Muscle of back (tissue), 3 donors: ENCODE measurements at regions not wholly inside any gene's neighbourhood (a gene's known extent, or its start where the extent isn't known, plus 50 kb on each side); places are given as distances from the start of the nearest gene placed in this dataset.

Experiments used
- DNase-seq, 3 donors: peaks; one replicate each; pipeline versions ENCODE4 v3.0.0 to v3.0.0-alpha.2; 2013

DNA sequence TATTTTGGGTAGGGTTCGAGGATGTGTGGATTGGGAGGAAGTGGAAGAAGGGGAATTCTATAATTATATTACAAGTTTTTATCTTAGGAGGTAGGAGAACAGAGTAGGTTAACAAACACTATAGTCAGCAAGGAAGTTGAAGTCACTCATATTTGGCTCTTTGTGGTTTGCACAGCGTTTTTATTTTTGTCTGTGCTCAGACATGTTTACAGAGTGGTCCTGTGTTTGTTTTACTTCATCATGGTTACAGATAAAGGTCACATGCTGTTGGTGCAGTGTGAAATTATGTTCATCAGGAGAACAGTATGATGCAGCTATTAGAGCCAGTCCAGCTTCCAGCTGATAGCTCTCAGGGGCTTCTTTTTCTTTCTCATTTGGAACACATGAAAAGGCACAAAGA lies 299.9 kb upstream of the SFRP2 start:
- DNase-seq = no peak

DNA sequence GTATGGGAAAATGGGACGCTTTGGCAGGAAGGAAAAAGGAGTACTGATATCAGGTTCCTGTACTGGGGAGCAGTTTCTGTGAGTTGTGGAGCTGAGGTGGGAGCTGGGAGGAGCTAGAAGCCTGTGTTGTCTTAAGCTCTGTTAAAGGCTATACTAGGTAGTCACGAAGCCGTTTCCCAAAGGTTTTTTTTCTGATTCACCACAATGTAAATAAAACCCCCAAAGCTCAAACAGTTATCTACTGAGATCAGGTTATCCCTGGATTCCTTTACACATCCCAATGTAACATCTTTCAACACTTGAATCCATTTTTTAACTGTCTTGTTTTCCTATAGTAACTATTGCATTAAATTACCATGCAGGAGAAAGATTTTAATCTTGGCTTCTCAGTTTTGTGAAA lies 297.4 kb upstream of the SFRP2 start:
- no peak for DNase-seq

DNA sequence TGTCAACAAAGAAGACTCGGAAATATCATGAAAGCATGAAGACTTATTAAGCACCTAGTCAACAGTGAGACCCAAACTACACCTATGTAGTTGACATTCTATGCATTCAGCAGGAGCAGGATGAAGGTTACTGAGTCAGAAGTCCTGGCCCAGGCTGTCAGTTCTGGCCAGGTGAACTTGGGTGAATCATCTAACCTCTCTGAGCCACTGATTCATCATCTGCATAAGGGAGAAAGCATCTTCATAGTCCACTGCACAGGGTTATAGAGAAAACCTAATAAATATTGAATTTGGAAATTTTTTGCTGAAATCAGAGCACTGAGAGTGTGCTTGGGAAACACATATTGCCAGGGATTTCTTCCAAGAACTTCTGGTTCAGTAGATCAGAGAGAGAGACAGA lies 296.0 kb upstream of the SFRP2 start:
- DNase-seq = peak in 2 of 3 donors; percentile 18 to 31

DNA sequence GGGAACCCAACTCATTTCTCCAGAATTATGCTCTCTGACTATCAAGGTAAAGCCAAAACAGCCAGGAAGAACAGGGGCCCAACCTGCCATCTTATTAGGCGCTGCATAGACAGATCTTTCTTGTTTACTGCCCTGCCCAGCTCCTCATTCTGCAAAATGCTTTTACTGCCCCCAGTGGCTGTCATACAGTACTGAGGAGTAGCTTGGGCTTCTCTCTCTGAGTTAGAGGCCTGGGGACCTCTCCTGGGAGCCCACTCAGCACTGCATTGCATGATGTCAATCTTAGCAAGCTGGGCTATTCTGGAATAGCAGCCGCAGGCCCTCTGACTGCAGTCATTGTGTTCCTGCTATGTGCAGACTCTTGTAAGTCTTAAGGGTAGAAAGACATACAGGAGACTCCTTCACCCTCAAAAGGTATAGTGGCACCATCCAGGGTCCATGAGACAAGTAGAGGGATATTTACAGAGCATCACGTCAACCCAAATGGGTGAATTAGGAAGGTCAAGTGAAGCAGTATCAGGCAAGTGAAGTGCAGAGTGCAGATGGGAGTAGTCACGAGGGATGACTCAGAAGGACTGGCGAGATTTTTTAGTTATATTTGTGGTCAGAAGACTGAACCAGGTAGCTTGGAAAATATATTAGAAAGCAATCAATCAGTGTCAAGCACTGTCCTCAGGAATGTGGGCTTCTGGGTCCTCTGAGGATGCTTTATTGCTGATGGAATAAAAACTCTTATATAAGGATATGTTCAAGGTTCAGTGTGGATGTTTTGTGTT lies 294.1 kb upstream of the SFRP2 start:
- peak in 2 of 3 donors; percentile 28 to 48 for DNase-seq

DNA sequence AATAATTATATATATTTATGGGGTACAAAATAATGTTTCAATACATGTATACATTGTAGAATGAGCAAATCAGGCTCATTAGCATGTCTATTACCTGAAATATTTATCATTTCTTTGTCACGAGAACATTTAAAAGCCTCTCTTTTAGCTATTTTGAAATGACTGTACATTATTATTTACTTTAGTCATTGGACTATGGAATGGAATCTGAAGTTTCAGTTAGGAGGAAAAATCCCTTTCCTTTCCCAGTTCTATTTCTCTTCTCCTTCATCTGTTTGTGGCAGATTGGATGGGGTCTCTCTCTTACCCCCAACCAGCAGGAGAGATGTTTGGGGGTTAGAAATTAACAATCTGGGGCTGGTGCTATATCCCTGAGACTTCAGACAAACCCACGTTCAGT lies 292.5 kb upstream of the SFRP2 start:
- no peak for DNase-seq

DNA sequence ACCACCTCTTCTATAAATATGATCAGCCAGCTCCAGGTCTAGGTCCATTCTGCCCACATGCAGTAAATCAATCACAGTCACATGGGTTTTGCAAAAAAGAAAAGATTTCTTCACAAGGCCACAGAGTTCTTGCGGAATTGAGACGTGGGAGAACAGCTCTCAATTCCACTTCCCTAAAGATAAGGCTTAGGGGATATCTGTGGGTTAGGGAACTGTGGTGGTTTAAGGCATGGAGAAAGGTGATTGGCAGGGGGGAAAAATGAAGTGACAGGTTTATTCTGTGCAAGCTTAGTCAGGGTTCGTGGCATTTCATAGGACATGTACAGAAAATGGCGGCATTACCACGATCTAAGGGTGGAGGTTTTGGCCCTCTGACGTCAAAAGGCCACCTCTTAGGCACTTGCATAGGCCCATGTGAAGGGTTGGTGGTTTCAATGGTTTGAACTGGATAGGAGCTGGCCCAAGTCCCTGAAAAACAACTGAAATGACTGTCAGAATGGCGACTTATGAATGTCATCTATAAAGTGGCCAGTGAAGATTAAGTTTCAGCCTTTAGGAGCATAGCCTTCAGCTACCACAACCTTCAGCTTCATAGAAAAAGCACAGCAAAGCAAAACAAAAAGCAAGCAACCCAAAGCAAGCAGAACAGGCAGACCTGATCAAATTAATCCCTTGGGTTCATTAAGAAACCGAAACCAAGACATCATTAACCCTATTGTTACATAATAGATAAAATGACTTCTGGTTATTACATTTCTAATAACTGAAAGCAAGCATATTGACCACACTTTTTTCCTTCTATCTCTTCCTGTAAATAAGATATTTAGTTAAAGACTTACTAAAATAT lies 289.8 kb upstream of the SFRP2 start:
- no peak for DNase-seq

DNA sequence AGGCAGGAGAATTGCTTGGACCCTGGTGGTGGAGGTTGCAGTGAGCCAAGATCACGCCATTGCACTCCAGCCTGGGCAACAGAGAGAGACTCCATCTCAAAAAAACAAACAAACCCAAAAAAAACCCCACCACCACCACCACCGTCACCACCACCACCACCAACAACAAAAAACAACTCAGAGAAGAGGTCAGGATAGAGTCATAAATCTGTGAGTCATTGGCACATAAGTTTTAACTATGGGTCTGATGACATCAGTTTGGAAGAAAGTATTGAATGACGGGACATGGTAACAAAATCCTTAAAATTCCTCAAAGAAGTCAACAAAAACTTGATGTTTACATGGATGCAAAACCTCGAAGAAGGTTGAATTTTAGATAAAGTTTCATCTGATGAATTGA lies 288.0 kb upstream of the SFRP2 start:
- DNase-seq = no peak

DNA sequence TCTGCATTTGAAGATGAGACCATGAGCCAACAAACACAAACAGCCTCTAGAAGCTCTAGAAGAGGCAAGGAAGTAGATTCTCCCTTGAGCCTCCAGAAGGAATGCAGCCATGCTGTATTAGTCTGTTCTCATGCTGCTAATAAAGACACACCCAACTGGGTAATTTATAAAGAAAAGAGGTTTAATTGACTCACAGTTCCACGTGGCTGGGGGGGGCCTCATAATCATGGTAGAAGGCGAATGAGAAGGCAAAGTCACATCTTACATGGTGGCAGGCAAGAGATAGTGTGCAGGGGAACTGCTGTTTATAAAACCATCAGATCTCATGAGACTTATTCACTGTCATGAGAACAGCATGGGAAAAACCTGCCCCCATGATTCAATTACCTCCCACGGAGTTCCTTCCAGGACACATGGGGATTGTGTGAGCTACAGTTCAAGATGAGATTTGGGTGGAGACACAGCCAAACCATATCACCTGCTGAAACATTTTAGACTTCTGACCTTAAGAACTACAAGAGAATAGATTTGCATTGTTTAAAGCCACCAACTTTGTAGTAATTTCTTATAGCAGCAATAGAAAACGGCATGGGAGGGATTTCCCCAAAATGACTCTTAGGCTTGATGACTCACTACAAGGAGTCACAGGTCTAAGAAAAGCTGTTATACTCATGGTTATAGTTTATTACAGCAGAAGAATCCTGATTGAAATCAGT lies 284.4 kb upstream of the SFRP2 start:
- DNase-seq = peak in 1 of 3 donors; percentile 33

DNA sequence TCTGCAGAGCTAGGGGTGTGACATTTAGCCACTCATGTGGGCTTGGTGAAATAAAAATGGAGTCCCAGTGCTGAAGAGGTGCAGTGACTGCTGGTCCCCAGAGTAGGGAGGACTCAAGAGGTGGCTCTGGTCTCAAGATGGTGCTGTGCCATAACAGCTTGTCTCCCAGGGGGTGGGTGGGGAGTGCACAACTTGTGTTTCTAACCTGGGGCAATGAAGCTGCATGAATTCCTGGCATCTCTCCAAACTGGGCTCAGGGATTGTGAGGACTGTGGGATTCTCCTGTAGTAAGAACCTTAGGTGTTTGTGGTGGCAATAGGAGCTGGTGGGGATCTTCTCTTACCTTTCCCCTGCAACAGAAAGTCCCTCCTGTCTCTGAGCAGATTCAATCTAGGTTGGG lies 278.9 kb upstream of the SFRP2 start:
- DNase-seq = no peak

DNA sequence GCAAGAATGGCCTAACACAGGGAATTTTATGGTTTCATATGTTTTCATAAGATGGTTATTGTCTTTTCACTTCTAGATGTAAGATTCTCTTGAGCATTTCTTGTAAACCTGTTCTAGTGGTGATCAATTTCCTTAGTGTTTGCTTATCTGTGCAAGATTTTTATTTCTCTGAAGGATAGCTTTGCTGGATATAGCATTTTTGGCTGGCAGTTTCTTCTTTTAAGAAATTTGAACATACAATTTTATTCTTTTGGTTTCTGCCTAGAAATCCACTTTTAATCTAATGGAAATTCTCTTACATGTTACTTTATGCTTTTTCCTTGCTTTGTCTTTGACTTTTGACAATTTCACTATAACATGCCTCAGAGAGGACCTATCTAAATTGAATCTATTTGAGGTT lies 276.5 kb upstream of the SFRP2 start:
- no peak for DNase-seq

DNA sequence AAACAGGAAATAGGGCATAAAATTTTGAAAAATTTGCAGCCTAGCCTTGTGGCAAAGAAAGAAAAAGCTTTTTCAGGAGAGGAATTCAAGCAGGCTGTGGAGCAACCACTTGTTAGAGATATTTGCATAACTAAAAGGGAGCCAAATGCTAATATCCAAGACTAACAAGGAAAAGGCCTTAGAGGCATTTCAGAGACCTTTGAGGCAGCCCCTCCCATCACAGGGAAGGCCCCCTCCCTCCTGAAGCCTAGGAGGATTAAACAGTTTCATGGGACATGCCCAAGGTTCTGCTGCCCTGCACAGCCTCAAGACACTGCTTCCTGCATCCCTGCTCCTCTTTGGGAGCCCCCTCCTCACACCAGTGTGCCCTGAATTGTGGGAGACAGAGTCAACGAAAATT lies 275.4 kb upstream of the SFRP2 start:
- no peak for DNase-seq

DNA sequence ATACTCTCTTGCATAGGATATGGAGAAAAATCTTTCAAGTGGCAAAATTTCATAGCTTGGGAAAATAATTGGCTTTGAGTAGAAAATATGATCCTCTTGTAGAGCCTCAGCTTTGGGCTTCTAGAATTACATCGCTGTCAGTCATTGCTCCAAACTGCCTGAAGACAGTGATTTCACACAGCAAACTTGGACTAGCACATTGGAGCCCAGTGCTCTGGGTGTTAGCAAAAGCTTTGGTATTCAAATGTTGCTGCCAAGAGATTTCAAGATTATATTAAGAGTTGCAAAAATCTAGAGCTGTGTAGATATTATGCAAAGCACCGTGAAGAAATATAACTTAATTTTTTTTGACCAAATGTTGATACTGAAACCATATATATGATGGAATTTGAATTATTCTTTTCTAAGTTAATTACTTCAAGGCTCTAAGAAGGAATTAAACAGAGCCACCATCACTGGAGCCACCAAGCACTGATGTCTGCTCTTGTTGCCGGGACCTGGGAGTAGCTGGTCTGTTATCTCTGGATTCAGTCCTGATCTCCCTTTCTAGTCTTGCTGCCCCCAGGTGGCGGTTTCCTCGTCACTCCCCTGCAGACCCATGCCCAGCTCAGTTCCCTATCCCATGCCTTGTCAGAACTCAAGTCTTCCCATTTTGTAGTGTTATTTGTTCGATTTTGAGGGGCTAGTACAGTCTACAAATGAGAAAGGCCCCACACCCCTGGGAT lies 260.7 kb upstream of the SFRP2 start:
- DNase-seq = peak in 2 of 3 donors; percentile 48 to 61

DNA sequence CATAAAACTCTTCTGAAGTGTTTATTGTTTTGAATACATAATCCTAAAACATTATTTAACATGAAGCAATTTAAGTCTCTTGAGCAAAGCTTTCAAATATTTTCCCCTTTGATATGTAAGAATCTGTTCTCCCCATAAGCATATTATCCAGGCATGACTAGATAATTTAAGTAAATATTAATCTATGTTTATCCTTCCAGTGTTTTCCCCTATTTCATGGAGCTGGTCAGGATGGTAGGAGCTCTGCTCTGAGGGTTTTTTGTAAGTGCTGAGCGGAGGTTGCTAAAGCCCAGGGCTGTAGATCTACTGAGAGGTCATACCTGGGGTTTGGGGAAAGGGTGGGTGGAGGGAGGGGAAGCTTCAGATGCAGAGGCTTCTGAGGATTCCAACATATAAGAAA lies 258.9 kb upstream of the SFRP2 start:
- no peak for DNase-seq

DNA sequence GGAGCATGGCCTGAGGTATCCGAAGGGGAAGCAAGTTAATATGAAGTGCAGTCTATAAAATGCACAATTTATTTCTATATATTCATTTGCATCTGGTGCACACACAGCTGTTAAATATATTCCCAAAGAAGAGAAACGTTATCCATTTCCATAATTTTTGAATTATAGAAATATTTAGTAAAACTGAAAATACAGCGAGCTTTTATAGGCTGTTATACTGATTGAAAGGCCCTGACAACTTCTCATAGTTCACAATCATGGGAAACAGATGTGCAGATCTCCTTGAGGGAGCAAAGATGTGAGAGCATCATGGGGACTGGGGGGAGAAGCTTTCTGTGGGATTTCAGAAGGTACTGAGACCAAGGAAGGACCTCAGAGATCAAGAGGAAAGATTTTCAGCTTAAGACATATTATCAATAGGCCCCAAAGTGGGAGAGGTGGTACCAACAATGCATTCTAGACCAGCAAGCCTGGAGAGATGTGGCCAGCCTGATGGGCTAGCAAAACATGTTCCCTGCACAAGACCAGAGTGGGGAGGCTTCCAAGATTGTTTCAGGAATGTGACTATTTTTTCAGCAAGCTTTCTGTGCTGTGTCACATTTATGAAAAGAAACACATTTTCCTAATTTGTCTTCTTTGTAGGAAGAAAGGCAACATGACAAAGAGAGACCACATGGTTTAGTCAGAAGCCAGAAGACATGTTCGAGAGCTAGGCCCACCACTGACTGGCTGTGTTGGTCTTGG lies 256.0 kb upstream of the SFRP2 start:
- DNase-seq = peak in 1 of 3 donors; percentile 73

DNA sequence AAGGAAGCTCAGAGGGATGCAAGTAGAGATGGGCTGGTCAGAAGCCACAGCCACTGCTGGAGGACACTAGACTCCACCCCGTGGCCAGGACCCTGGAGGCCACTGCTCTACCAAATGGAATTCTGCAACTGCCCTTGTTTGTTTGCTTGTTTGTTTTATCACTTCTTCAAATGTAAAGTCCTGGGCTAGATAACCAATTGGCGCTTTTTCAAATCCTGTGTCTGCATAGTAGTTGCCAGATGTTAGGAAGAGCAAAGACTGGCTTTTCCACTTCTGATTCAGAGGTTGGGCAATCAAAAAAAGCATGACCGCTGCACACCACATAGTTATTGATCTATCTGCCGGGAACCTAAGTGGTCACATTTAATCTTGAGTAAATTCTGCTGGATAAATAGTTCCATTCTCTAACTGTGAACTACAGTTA lies 255.2 kb upstream of the SFRP2 start:
- DNase-seq = peak in 1 of 3 donors; percentile 58

DNA sequence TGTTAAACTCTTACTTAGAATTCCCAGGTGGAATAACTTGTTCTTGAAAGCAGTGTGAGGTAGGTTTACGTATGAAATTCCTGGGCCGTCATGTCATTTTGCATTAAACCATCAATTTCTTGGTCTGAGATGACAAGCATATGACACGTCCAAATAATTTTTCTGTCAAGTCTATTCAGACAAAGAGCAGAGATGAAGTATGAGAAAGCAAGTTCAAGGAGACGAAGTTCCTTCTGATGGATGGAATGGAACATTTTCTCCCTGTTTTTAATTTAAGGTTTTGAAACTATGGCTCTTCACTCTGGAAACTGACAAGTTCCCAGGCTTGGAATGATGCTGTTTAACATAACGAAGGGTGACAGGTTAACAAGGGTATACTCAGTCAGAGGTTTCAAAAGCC lies 252.8 kb upstream of the SFRP2 start:
- no peak for DNase-seq

DNA sequence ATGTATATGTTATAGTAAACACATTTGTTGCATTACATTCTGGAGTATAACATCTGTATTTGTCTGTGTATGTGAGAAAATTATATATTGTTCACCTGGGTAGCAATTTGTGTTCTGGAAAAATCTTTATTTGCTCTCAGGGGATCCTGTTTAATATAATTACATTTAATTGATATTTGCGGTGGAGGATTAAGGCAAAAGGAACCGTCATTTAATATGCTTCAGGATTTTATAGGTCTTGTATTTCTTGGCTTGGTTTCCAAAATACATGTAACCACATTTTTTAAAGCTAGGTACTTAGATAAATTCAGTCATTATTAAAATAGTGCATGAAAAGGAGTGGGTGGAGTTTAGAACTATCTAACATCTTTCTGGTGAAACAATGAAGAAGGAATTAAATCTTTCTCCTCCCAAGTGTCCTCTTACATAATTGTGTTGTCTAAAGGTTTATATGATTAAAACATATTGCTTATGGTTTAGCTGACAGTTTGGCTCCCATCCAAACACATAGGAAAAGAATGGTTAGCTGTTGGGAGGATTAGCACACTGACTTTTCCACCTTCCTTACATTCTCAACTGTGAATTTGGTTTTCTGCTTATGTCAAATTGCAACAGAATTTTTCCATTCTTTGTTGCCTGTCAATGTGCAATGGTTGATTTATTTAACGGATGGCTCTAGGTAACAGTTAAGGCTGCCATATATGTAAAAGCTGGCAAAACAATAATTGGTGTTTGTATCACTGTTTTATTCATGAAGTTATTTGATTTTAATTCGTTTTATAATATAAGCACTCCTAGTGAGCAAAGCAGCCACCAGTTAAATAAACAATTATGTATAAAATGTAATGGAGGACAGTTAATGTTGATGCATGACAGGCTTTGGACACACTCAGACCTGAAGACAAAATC lies 250.8 kb upstream of the SFRP2 start:
- peak in 1 of 3 donors; percentile 27 for DNase-seq

DNA sequence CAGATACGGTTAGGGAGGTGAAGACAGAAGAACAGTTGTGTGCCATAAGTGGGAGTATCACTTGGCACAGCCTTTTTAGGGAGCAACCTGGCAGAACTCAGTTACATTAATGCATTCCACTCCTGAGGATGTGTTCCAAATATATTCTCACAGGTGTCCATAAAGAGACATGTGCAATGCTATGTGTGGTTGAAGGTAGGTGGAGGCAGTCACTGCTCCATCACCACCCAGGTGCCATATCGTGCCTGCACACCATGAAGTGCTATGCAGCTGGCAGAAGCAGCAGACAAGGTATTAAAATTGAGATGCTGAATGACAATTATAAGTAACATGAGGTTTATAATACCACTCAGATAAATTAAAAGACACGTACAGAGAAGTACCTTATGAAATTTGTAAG lies 248.0 kb upstream of the SFRP2 start:
- no peak for DNase-seq

DNA sequence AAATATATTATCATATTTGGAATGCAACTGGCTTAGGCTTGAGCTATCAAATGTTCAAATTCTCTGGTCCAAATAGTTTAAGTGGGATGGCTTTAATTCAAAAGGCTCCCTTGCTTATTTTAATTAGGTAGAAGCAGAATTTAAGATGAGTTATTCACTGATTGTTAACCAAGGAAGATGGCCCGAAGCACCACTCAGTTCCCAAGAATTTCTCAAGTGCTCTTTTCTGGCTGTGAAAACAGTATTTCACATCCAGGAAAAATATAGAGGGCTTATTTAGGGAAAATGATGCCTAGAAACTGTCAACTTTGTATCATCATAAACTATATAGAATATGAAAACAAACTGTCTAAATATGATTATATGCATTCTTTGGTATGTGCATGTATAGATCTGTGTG lies 246.5 kb upstream of the SFRP2 start:
- no peak for DNase-seq

DNA sequence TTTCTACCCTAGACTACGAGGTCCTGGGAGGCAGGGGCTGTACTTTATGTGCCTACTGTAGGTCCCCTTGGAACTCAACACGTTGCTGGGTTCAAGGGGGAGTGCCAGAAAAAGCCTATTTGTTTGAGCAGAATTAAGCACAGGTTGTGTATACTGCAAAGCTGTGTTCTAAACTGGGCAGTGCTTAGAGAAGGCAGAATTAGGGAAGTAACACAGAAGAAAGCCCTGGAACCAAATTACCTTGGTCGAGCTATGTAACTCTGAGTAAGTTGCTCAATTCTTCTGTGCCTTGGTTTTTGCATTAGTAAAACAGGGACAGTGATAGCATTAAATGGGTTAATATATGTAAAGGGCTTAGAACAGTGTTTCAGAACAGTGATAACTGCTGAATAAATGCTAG lies 245.0 kb upstream of the SFRP2 start:
- no peak for DNase-seq
